Neural progenitor cell (in vitro differentiated cells): ENCODE measurements at regions not wholly inside any gene's neighbourhood (a gene's known extent, or its start where the extent isn't known, plus 50 kb on each side); places are given as distances from the start of the nearest gene placed in this dataset.

ENCODE experiments used
- DNase-seq: peaks from one replicate; pipeline ENCODE4 v3.0.0-alpha.2; 2016; ENCODE audit warnings: low spot score
- H2AFZ ChIP-seq: fragments of 200-600 bp; sonication (generic); replicated peaks from 2 replicates; pipeline ENCODE4 v1.6.1; 2016; ENCODE audit warnings: antibody characterized with exemption
- H3F3A ChIP-seq: fragments of 200-600 bp; sonication (generic); 2 replicates; pipeline ENCODE4 v1.6.1; 2016; ENCODE audit warnings: antibody characterized with exemption, low read depth
- H3K27ac ChIP-seq: fragments of 200-600 bp; sonication (generic); 2 replicates; pipeline ENCODE4 v1.5.1; 2016; ENCODE audit warnings: mild to moderate bottlenecking
- H3K27me3 ChIP-seq: fragments of 200-600 bp; sonication (generic); 2 replicates; pipeline ENCODE4 v1.6.1; 2016; ENCODE audit warnings: mild to moderate bottlenecking, moderate library complexity
- H3K36me3 ChIP-seq: fragments of 200-600 bp; sonication (generic); 2 replicates; pipeline ENCODE4 v1.5.1; 2016
- H3K4me1 ChIP-seq: fragments of 200-600 bp; sonication (generic); 2 replicates; pipeline ENCODE4 v1.6.1; 2016; ENCODE audit warnings: mixed run types
- H3K4me2 ChIP-seq: fragments of 200-600 bp; sonication (generic); 2 replicates; pipeline ENCODE4 v1.6.1; 2016
- H3K4me3 ChIP-seq: fragments of 200-600 bp; sonication (generic); 2 replicates; pipeline ENCODE4 v1.5.1; 2016
- H3K79me2 ChIP-seq: fragments of 200-600 bp; sonication (generic); 2 replicates; pipeline ENCODE4 v1.6.1; 2016; ENCODE audit warnings: low read depth
- H3K9ac ChIP-seq: fragments of 200-600 bp; sonication (generic); 2 replicates; pipeline ENCODE4 v1.6.1; 2016
- H3K9me3 ChIP-seq: fragments of 200-600 bp; sonication (generic); 2 replicates; pipeline ENCODE4 v1.5.1; 2016; ENCODE audit warnings: low read depth
- H4K20me1 ChIP-seq: fragments of 200-600 bp; sonication (generic); 2 replicates; pipeline ENCODE4 v1.6.1; 2016; ENCODE audit warnings: low read depth
- H3K27ac Mint-ChIP-seq: 3 replicates; pipeline ENCODE4 v1.8.0; 2021; ENCODE audit warnings: mixed read lengths
- H3K27me3 Mint-ChIP-seq: 2 replicates; pipeline ENCODE4 v1.8.0; 2022; ENCODE audit warnings: low read depth, mild to moderate bottlenecking, inconsistent platforms, moderate library complexity, mixed read lengths; ENCODE audit not compliant: insufficient read depth
- H3K36me3 Mint-ChIP-seq: 3 replicates; pipeline ENCODE4 v1.8.0; 2021; ENCODE audit warnings: mixed read lengths
- H3K4me1 Mint-ChIP-seq: 3 replicates; pipeline ENCODE4 v1.8.0; 2021; ENCODE audit warnings: mixed read lengths
- H3K4me3 Mint-ChIP-seq: 3 replicates; pipeline ENCODE4 v1.8.0; 2021; ENCODE audit warnings: mild to moderate bottlenecking, moderate library complexity, mixed read lengths
- H3K9me3 Mint-ChIP-seq: 3 replicates; pipeline ENCODE4 v1.8.0; 2020; ENCODE audit warnings: mixed read lengths
- CTCF ChIP-seq: fragments of 200-600 bp; sonication (generic); IDR thresholded peaks from 2 replicates; pipeline ENCODE4 v1.5.1; 2017; ENCODE audit warnings: antibody characterized with exemption, mild to moderate bottlenecking
- EZH2 ChIP-seq: fragments of 200-600 bp; sonication (generic); IDR thresholded peaks from 2 replicates; pipeline ENCODE4 v1.6.1; 2017; ENCODE audit warnings: antibody characterized with exemption, mild to moderate bottlenecking, moderate library complexity
- EZH2phosphoT487 ChIP-seq: fragments of 200-600 bp; sonication (generic); IDR thresholded peaks from 2 replicates; pipeline ENCODE4 v1.6.1; 2017; ENCODE audit warnings: antibody characterized with exemption

- Histone ChIP-seq H3K36me3 (no peaks in the 10 kb centered on the region), H3K9me3 (no peaks in the 10 kb centered on the region), H4K20me1 (peaks cover 13% of the 10 kb centered on the region), H3K27ac (no peak overlapping the region), H3K4me3 (no peak overlapping the region), H3F3A (peaks cover 19% of the 10 kb centered on the region), H3K4me2 (no peak overlapping the region), H3K4me1 (peaks cover 22% of the 10 kb centered on the region), H2AFZ (no peak overlapping the region), H3K27me3 (peaks cover 16% of the 10 kb centered on the region), H3K79me2 (no peaks in the 10 kb centered on the region), H3K9ac (no peak overlapping the region)
- Mint-ChIP-seq H3K27me3 (no peaks in the 10 kb centered on the region), H3K4me3 (no peak overlapping the region), H3K27ac (no peak overlapping the region), H3K4me1 (peaks cover 21% of the 10 kb centered on the region), H3K9me3 (no peaks in the 10 kb centered on the region), H3K36me3 (peaks cover 5% of the 10 kb centered on the region)
- DNase-seq: no peak
- TF ChIP-seq EZH2phosphoT487: no peak
- TF ChIP-seq EZH2: no peak
- no peak for TF ChIP-seq CTCF
These were observed 469.2 kb upstream of the WWC1 start for GRCh38 chr5:167822241-167822640.

- TF ChIP-seq EZH2: no peak
- TF ChIP-seq CTCF: no peak
- TF ChIP-seq EZH2phosphoT487: no peak
- H3K4me1 Mint-ChIP-seq: peaks cover 26% of the 10 kb centered on the region
- Histone ChIP-seq H3K36me3 (no peaks in the 10 kb centered on the region), H3K4me2 (no peak overlapping the region), H3K27ac (no peak overlapping the region), H3K4me3 (no peak overlapping the region), H3K9ac (no peak overlapping the region), H3K79me2 (no peaks in the 10 kb centered on the region), H3K27me3 (peaks cover 11% of the 10 kb centered on the region), H3K4me1 (peaks cover 22% of the 10 kb centered on the region), H3F3A (peaks cover 19% of the 10 kb centered on the region), H3K9me3 (no peaks in the 10 kb centered on the region), H2AFZ (no peak overlapping the region), H4K20me1 (peaks cover 13% of the 10 kb centered on the region)
- no peaks in the 10 kb centered on the region for H3K27me3 Mint-ChIP-seq
- H3K27ac Mint-ChIP-seq: no peak overlapping the region
- no peak overlapping the region for H3K4me3 Mint-ChIP-seq
- no peak for DNase-seq
- no peaks in the 10 kb centered on the region for H3K9me3 Mint-ChIP-seq
- peaks cover 5% of the 10 kb centered on the region for H3K36me3 Mint-ChIP-seq
These were observed 468.0 kb upstream of the WWC1 start for GRCh38 chr5:167823405-167823804.

GRCh38 chr5:167827766-167828165 is 463.7 kb upstream of the WWC1 start:
- no peaks in the 10 kb centered on the region for H3F3A ChIP-seq
- no peaks in the 10 kb centered on the region for H3K27me3 ChIP-seq
- no peaks in the 10 kb centered on the region for H4K20me1 ChIP-seq
- Mint-ChIP-seq H3K36me3 (peaks cover 3% of the 10 kb centered on the region), H3K27ac (no peak overlapping the region), H3K4me3 (no peak overlapping the region), H3K9me3 (no peaks in the 10 kb centered on the region), H3K27me3 (no peaks in the 10 kb centered on the region), H3K4me1 (peaks cover 11% of the 10 kb centered on the region)
- H3K9me3 ChIP-seq: no peaks in the 10 kb centered on the region
- no peak overlapping the region for H3K4me2 ChIP-seq
- H3K4me3 ChIP-seq: no peak overlapping the region
- DNase-seq: no peak
- no peak overlapping the region for H3K9ac ChIP-seq
- no peaks in the 10 kb centered on the region for H3K4me1 ChIP-seq
- no peak overlapping the region for H3K27ac ChIP-seq
- H2AFZ ChIP-seq: no peak overlapping the region
- H3K79me2 ChIP-seq: no peaks in the 10 kb centered on the region
- no peaks in the 10 kb centered on the region for H3K36me3 ChIP-seq
- TF ChIP-seq CTCF (no peak), EZH2phosphoT487 (no peak), EZH2 (no peak)
